SJSA1 (cell line): ENCODE measurements at regions not wholly inside any gene's neighbourhood (a gene's known extent, or its start where the extent isn't known, plus 50 kb on each side); places are given as distances from the start of the nearest gene placed in this dataset.

Experiments
- DNase-seq, 2 experiments: peaks; one replicate each; pipeline ENCODE4 v3.0.0-alpha.2; 2015 to 2020; ENCODE audit warnings: low spot score in 2 of 2, low read depth in 1 of 2
- H3K27ac ChIP-seq: fragments of 250-450 bp; sonication (Bioruptor Pico); 2 replicates; pipeline ENCODE4 v1.5.1; 2020; ENCODE audit warnings: mild to moderate bottlenecking, moderate library complexity
- H3K27me3 ChIP-seq: fragments of 250-450 bp; sonication (Bioruptor Pico); replicated peaks from 2 replicates; pipeline ENCODE4 v1.5.1; 2020; ENCODE audit warnings: mild to moderate bottlenecking, moderate library complexity
- H3K36me3 ChIP-seq: fragments of 250-450 bp; sonication (Bioruptor Pico); 2 replicates; pipeline ENCODE4 v1.5.1; 2020; ENCODE audit warnings: mild to moderate bottlenecking
- H3K4me1 ChIP-seq: fragments of 250-450 bp; sonication (Bioruptor Pico); replicated peaks from 2 replicates; pipeline ENCODE4 v1.6.1; 2021; ENCODE audit warnings: mild to moderate bottlenecking
- H3K4me3 ChIP-seq: fragments of 250-450 bp; sonication (Bioruptor Pico); 2 replicates; pipeline ENCODE4 v1.5.1; 2020; ENCODE audit warnings: mild to moderate bottlenecking
- H3K9me3 ChIP-seq: fragments of 250-450 bp; sonication (Bioruptor Pico); replicated peaks from 2 replicates; pipeline ENCODE4 v1.5.1; 2020; ENCODE audit warnings: mild to moderate bottlenecking

GRCh38 chr2:60633615-60634014 is 80.2 kb upstream of the BCL11A start:
- no peak for DNase-seq
- H3K4me3 ChIP-seq, result no peak overlapping the region
- H3K36me3 ChIP-seq, result no peaks in the 10 kb centered on the region
- no peaks in the 10 kb centered on the region for H3K4me1 ChIP-seq
- H3K9me3 ChIP-seq, result no peaks in the 10 kb centered on the region; the same call in 1 of the 2 replicates
- H3K27me3 ChIP-seq, result no peaks in the 10 kb centered on the region
- no peak overlapping the region for H3K27ac ChIP-seq

DNA sequence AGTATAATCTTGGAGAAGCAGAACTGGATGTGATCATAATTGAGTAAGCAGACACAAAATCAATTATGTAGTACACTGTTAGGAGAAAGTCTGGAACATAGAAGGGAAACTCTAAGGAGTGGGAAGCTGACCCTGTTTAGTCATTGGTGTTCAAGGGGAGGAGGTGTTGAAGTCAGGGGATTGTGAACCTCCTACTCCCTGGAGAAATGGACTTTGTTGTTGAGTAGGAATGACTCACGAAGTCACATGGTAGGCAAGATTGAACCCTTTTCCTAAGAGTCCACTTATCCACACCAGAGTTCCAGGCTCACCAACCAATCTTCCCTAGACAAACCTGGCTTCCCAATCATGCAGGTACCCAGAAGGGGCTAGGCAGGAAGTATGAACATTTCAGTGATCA is 81.0 kb upstream of the BCL11A start:
- DNase-seq, result no peak
- no peaks in the 10 kb centered on the region for H3K27me3 ChIP-seq
- H3K27ac ChIP-seq, result no peak overlapping the region

DNA sequence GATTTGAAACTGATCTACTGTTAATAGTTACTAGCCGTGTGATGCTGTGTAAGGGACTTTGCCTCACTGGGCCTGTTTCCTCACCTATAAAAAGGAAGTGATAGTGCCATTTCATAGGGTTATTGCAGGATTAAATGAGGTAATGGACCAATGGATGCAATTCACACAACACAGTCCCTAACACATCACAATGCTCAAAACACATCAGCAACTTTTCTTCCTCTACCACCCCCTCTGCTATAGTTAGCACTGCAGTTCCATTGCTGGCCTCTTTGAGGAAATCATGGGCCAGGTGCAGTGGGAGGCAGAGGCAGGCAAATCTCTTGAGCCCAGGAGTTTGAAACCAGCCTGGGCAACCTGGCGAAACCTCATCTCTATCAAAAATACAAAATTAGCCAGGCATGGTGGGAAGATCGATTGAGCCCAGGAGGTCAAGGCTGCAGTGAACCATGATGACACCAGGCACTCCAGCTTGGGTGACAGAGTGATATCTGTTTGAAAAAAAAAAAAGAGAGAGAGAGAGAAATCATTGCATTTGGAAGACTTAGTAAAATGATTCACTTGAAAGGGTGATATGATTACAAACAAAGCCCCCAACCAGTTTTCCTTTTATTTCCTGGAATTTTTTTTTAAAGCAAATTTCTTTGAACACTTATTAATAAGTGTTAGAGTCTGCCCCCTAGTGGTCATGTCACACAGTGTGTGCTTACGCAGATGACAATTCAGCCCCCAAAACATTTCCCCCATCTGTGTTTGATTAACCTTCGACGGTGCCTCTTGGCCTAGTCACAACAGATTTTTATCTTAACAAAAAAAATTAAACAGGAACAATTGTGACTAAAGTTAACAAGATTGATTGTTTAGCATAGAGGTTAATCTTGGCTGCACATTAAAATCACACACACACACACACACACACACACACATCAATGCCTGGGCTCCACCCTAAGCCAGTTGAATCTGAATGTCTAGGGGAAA is 88.6 kb upstream of the BCL11A start:
- no peak overlapping the region for H3K27ac ChIP-seq
- DNase-seq, result peak; percentile 20 to 50
- H3K36me3 ChIP-seq, result no peaks in the 10 kb centered on the region
- no peaks in the 10 kb centered on the region for H3K4me1 ChIP-seq
- no peaks in the 10 kb centered on the region for H3K9me3 ChIP-seq
- peaks cover 5% of the 10 kb centered on the region; the same call in 1 of the 2 replicates for H3K27me3 ChIP-seq
- no peak overlapping the region for H3K4me3 ChIP-seq

More for the DNA sequence above, 81.0 kb upstream of the BCL11A start:
- no peaks in the 10 kb centered on the region for H3K4me1 ChIP-seq
- H3K9me3 ChIP-seq, result no peaks in the 10 kb centered on the region; the same call in 1 of the 2 replicates
- H3K4me3 ChIP-seq, result no peak overlapping the region
- no peaks in the 10 kb centered on the region for H3K36me3 ChIP-seq

DNA sequence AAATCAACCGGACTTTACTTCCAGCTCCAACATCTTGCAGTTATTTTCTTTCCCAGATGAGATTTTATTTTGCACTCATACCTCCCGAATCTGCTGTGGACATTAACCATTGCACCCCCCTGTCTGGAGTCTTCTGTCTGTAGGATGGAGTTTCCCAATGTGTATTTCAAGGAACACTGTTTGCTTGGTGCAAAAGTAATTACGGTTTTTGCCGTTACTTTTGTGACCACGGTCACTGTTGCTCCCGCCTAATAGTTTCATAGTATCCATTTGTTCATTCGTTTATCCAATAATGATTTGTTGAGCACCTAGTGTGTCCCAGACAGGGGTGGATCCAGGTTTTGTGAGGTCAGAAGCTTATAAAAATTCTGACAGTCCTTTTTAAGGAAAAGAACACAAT is 90.3 kb upstream of the BCL11A start:
- Histone ChIP-seq H3K27ac (no peak overlapping the region), H3K9me3 (no peaks in the 10 kb centered on the region), H3K4me1 (no peaks in the 10 kb centered on the region), H3K4me3 (no peak overlapping the region), H3K27me3 (peaks cover 5% of the 10 kb centered on the region; the same call in 1 of the 2 replicates), H3K36me3 (no peaks in the 10 kb centered on the region)
- DNase-seq, result no peak

- Histone ChIP-seq H3K4me1 (no peaks in the 10 kb centered on the region), H3K27ac (no peak overlapping the region)
Measured at GRCh38 chr2:60644951-60645350, 91.5 kb upstream of the BCL11A start.

DNA sequence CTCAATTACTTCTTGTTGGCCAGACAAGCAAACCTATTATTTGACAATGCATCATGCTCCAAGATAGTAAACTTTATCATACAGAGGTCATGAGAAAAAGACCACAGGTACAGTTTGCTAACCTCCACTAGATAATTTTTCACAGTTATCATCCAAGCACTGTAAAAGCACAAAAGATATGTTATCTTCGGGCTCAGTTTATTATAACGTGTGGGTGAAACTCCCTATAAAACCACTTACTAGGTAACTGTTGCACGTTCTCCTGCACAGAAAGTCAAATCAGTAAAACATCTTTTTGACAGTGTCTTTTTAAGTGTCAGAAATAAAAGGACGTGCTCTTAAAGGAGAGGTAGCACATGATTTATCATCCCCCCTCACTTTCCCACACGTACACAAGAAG is 94.7 kb upstream of the BCL11A start:
- Histone ChIP-seq H3K4me1 (no peaks in the 10 kb centered on the region), H3K27me3 (no peaks in the 10 kb centered on the region; the same call in 1 of the 2 replicates), H3K9me3 (no peaks in the 10 kb centered on the region), H3K4me3 (no peak overlapping the region), H3K36me3 (no peaks in the 10 kb centered on the region), H3K27ac (no peak overlapping the region)
- no peak for DNase-seq

More at GRCh38 chr2:60644951-60645350, 91.5 kb upstream of the BCL11A start:
- no peaks in the 10 kb centered on the region for H3K9me3 ChIP-seq
- no peak for DNase-seq
- no peak overlapping the region for H3K4me3 ChIP-seq
- no peaks in the 10 kb centered on the region for H3K36me3 ChIP-seq
- H3K27me3 ChIP-seq, result 0 out of 2 replicates have a peak, but pooled peaks cover under 1% of the 10 kb centered on the region

- no peak overlapping the region for H3K27ac ChIP-seq
- no peaks in the 10 kb centered on the region for H3K36me3 ChIP-seq
- H3K9me3 ChIP-seq, result no peaks in the 10 kb centered on the region
- H3K4me1 ChIP-seq, result no peaks in the 10 kb centered on the region
- H3K27me3 ChIP-seq, result peaks cover 4% of the 10 kb centered on the region; the same call in 1 of the 2 replicates
- H3K4me3 ChIP-seq, result no peak overlapping the region
- DNase-seq, result no peak
Measured at GRCh38 chr2:60649721-60650120, 96.3 kb upstream of the BCL11A start.

DNA sequence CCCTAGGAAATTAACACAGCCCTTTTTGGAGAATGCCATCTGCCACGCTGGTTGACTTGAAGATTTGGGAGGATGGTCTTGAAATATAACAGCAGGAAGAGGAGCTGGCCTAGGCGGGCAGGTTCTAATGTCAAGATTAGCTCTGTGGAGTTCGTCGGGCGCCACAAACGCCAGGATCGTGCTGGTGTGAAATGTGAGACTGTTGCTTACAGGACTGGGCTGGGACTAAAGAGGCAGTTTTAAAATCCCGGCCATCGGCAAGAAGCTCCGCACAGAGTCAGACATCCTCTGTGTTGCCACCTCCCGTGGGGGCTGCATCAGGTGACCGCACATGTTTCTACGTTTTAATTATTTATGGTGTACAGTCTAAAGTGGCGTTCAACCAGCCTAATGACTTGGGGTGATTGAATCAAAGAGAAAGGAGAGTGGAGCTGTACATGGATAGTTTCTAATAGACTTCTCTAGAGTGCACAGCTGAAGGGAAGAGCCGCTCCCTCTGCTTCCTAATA is 99.4 kb upstream of the BCL11A start:
- no peak for DNase-seq
- H3K9me3 ChIP-seq, result no peaks in the 10 kb centered on the region

DNA sequence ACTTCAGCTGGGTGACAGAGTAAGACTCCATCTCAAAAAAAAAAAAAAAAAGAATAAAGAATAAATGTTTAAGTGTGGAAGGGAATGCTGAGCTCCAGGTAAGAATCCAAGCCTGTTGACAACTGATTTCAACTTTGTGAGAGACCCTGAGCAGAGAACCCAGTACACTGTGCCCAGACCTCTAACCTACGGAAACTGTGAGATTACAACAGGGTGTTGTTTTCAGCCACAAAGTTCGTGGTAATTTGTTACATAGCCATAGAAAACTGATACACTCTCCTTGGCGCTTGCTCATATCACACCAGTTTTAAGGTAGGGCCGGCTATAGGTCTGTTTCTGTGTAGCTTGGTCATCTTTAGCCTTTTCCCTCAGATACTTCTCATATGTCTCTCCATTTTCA is 98.4 kb upstream of the PAPOLG start:
- H3K27ac ChIP-seq, result no peak overlapping the region
- no peaks in the 10 kb centered on the region for H3K9me3 ChIP-seq
- peaks cover 12% of the 10 kb centered on the region for H3K27me3 ChIP-seq
- no peak overlapping the region for H3K4me3 ChIP-seq
- DNase-seq, result no peak
- H3K36me3 ChIP-seq, result no peaks in the 10 kb centered on the region
- H3K4me1 ChIP-seq, result no peaks in the 10 kb centered on the region

More for the DNA sequence above, 99.4 kb upstream of the BCL11A start:
- no peak overlapping the region for H3K27ac ChIP-seq
- no peak overlapping the region for H3K4me3 ChIP-seq
- no peaks in the 10 kb centered on the region for H3K36me3 ChIP-seq
- H3K4me1 ChIP-seq, result no peaks in the 10 kb centered on the region
- H3K27me3 ChIP-seq, result peaks cover 8% of the 10 kb centered on the region; the same call in 1 of the 2 replicates

- peaks cover 19% of the 10 kb centered on the region for H3K27me3 ChIP-seq
- no peaks in the 10 kb centered on the region for H3K36me3 ChIP-seq
- H3K9me3 ChIP-seq, result no peaks in the 10 kb centered on the region
- H3K4me1 ChIP-seq, result no peaks in the 10 kb centered on the region
- no peak overlapping the region for H3K27ac ChIP-seq
- no peak overlapping the region for H3K4me3 ChIP-seq
- no peak for DNase-seq
Measured at GRCh38 chr2:60659026-60659425, 97.0 kb upstream of the PAPOLG start.

DNA sequence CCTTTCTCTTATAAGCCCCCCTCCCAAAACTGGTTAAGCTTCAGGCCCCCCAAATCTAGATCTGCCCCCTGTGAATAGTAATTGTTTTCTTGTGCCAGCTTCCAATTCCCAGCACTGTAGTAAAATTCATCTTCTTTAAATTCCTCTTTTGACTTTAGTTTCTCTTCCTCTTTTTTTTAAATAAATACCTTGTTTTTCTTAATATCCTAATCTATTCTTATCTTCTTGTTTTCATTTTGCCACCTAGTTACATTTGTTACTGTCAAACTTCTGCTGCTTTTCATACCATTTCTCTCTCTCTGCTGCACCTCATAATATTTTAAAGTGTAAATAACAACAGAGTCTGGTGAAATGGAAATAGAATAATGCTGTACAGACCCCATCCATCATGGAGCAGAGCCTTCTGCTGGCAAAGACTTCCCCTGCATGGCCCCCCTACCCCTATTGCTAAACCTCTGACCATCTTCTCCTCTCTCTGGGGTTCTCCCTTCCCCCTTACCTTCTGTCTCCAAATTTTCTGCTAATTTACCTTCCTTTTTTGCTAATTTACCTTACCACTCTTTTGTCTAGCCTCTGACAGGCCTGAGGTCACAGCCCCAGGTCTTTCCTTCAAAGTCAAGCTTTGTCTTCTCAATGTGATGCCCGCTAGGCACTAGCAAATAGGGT is 94.9 kb upstream of the PAPOLG start:
- no peaks in the 10 kb centered on the region for H3K4me1 ChIP-seq
- no peaks in the 10 kb centered on the region for H3K9me3 ChIP-seq
- no peak overlapping the region for H3K27ac ChIP-seq
- H3K36me3 ChIP-seq, result no peaks in the 10 kb centered on the region
- no peak overlapping the region for H3K4me3 ChIP-seq
- H3K27me3 ChIP-seq, result peaks cover 11% of the 10 kb centered on the region
- DNase-seq, result no peak

DNA sequence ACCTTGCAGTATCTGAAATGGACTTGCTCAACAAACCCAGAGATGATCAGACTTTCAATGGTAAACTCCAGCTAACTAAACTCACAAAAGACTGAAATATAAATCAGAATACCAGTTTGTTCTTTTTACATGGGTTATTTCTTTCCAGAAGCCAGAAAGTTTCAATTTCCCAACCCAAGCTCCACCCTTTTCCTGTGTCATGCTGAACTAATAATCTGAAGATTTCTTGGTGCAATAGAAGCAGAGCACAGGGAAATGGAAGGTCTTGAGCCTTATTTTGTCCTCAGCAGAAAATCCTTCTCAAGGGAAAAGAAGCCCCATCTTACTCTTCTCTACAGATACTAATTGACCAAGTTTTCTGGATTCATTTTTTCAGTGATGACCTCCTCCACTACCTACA is 93.3 kb upstream of the PAPOLG start:
- Histone ChIP-seq H3K4me1 (no peaks in the 10 kb centered on the region), H3K27me3 (peaks cover 11% of the 10 kb centered on the region), H3K9me3 (no peaks in the 10 kb centered on the region), H3K36me3 (no peaks in the 10 kb centered on the region), H3K27ac (no peak overlapping the region), H3K4me3 (no peak overlapping the region)
- no peak for DNase-seq

DNA sequence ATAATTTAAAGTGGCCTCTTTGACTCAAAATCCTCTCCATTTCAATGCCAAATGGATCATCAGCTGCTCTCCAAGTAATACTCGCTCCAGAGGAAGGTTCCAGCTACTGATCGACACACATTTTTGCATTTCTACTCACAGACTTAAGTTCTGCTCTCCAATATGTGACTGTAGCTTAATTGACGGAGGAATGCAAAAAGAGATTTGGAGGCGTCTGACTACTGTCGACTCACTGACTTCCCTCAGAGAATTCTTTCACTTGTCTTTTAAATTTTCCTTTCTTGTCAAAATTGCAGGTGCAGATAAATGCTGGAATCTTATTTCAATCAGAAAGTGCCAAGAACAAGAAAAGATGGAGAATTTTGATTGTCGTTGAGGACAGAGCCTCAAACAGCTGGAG is 84.1 kb upstream of the PAPOLG start:
- H3K4me1 ChIP-seq, result no peaks in the 10 kb centered on the region
- no peak for DNase-seq

More for the DNA sequence above, 84.1 kb upstream of the PAPOLG start:
- Histone ChIP-seq H3K4me3 (no peak overlapping the region), H3K36me3 (no peaks in the 10 kb centered on the region), H3K27ac (no peak overlapping the region), H3K27me3 (no peaks in the 10 kb centered on the region), H3K9me3 (no peaks in the 10 kb centered on the region)
